Activated T-cell treated with anti-CD3 and anti-CD28 coated beads, Interleukin-2, amount 50 U/mL, for 24 hours (primary cell): ENCODE measurements at regions not wholly inside any gene's neighbourhood (a gene's known extent, or its start where the extent isn't known, plus 50 kb on each side); places are given as distances from the start of the nearest gene placed in this dataset.
"Not testable (repeated sequence)": the region's sequence is repeated elsewhere in the genome, so short reads cannot be mapped to it uniquely, and the experiment has no call there.

ENCODE experiments used
- DNase-seq: peaks from one replicate; pipeline ENCODE4 v3.0.0-alpha.2; 2020
- H3K27ac Mint-ChIP-seq: 2 replicates; pipeline ENCODE4 v1.8.0; 2020; ENCODE audit warnings: mild to moderate bottlenecking, mixed read lengths
- H3K27me3 Mint-ChIP-seq: 2 replicates; pipeline ENCODE4 v1.8.0; 2020; ENCODE audit warnings: mixed read lengths
- H3K36me3 Mint-ChIP-seq: 2 replicates; pipeline ENCODE4 v1.8.0; 2020; ENCODE audit warnings: low read depth, mixed read lengths
- H3K4me1 Mint-ChIP-seq: 2 replicates; pipeline ENCODE4 v1.8.0; 2020; ENCODE audit warnings: low read depth, mixed read lengths
- H3K4me3 Mint-ChIP-seq: 2 replicates; pipeline ENCODE4 v1.8.0; 2020; ENCODE audit warnings: mild to moderate bottlenecking, moderate library complexity, mixed read lengths
- H3K9me3 Mint-ChIP-seq: 2 replicates; pipeline ENCODE4 v1.8.0; 2020; ENCODE audit warnings: mixed read lengths

- H3K4me1 Mint-ChIP-seq: no peaks in the 10 kb centered on the region
- H3K27me3 Mint-ChIP-seq: peaks cover 31% of the 10 kb centered on the region
- H3K36me3 Mint-ChIP-seq: no peaks in the 10 kb centered on the region
- H3K9me3 Mint-ChIP-seq: no peaks in the 10 kb centered on the region
- no peak overlapping the region for H3K4me3 Mint-ChIP-seq
- H3K27ac Mint-ChIP-seq: no peak overlapping the region
- DNase-seq: no peak
These were observed 59.9 kb downstream of the MINAR1 start for GRCh38 chr15:79492065-79492464.

GRCh38 chr15:79494384-79494909 lies 62.3 kb downstream of the MINAR1 start:
- no peaks in the 10 kb centered on the region for H3K36me3 Mint-ChIP-seq
- H3K9me3 Mint-ChIP-seq: no peaks in the 10 kb centered on the region
- H3K4me1 Mint-ChIP-seq: no peaks in the 10 kb centered on the region
- H3K27ac Mint-ChIP-seq: no peak overlapping the region
- no peak for DNase-seq
- H3K27me3 Mint-ChIP-seq: peaks cover 33% of the 10 kb centered on the region
- no peak overlapping the region for H3K4me3 Mint-ChIP-seq

- no peak for DNase-seq
- no peaks in the 10 kb centered on the region for H3K36me3 Mint-ChIP-seq
- H3K27ac Mint-ChIP-seq: no peak overlapping the region
- no peaks in the 10 kb centered on the region for H3K4me1 Mint-ChIP-seq
- H3K9me3 Mint-ChIP-seq: no peaks in the 10 kb centered on the region
- H3K27me3 Mint-ChIP-seq: peaks cover 33% of the 10 kb centered on the region
- H3K4me3 Mint-ChIP-seq: no peak overlapping the region
These were observed 63.0 kb downstream of the MINAR1 start for GRCh38 chr15:79494963-79495755.

GRCh38 chr15:79495775-79496174 lies 63.6 kb downstream of the MINAR1 start:
- no peak overlapping the region for H3K4me3 Mint-ChIP-seq
- no peaks in the 10 kb centered on the region for H3K4me1 Mint-ChIP-seq
- no peaks in the 10 kb centered on the region for H3K9me3 Mint-ChIP-seq
- no peak for DNase-seq
- H3K27ac Mint-ChIP-seq: no peak overlapping the region
- H3K27me3 Mint-ChIP-seq: peaks cover 36% of the 10 kb centered on the region
- H3K36me3 Mint-ChIP-seq: no peaks in the 10 kb centered on the region

- Mint-ChIP-seq H3K27ac (no peak overlapping the region), H3K4me3 (no peak overlapping the region), H3K9me3 (no peaks in the 10 kb centered on the region), H3K4me1 (no peaks in the 10 kb centered on the region), H3K27me3 (peaks cover 34% of the 10 kb centered on the region), H3K36me3 (no peaks in the 10 kb centered on the region)
- no peak for DNase-seq
These were observed 64.7 kb downstream of the MINAR1 start for GRCh38 chr15:79496838-79497237.

GRCh38 chr15:79501086-79501485 lies 69.0 kb downstream of the MINAR1 start:
- H3K27ac Mint-ChIP-seq: no peak overlapping the region
- no peaks in the 10 kb centered on the region for H3K4me1 Mint-ChIP-seq
- H3K4me3 Mint-ChIP-seq: no peak overlapping the region
- no peaks in the 10 kb centered on the region for H3K36me3 Mint-ChIP-seq
- H3K27me3 Mint-ChIP-seq: peaks cover 13% of the 10 kb centered on the region
- H3K9me3 Mint-ChIP-seq: no peaks in the 10 kb centered on the region
- DNase-seq: no peak

GRCh38 chr15:79505956-79506355 lies 73.8 kb downstream of the MINAR1 start:
- Mint-ChIP-seq H3K27ac (no peak overlapping the region), H3K4me3 (no peak overlapping the region), H3K27me3 (peaks cover 5% of the 10 kb centered on the region), H3K4me1 (no peaks in the 10 kb centered on the region), H3K36me3 (no peaks in the 10 kb centered on the region), H3K9me3 (no peaks in the 10 kb centered on the region)
- no peak for DNase-seq

- H3K36me3 Mint-ChIP-seq, H3K4me3 Mint-ChIP-seq, DNase-seq, H3K27ac Mint-ChIP-seq, H3K9me3 Mint-ChIP-seq, H3K4me1 Mint-ChIP-seq: not testable (repeated sequence)
- peaks cover 14% of the 10 kb centered on the region for H3K27me3 Mint-ChIP-seq
These were observed 80.7 kb downstream of the MINAR1 start for GRCh38 chr15:79512844-79513243.

GRCh38 chr15:79513417-79513816 lies 81.3 kb downstream of the MINAR1 start:
- Mint-ChIP-seq H3K9me3 (no peaks in the 10 kb centered on the region), H3K27me3 (peaks cover 14% of the 10 kb centered on the region), H3K4me3 (no peak overlapping the region), H3K27ac (no peak overlapping the region), H3K4me1 (no peaks in the 10 kb centered on the region), H3K36me3 (no peaks in the 10 kb centered on the region)
- DNase-seq: no peak

- Mint-ChIP-seq H3K27ac (no peak overlapping the region), H3K27me3 (peaks cover 14% of the 10 kb centered on the region), H3K36me3 (no peaks in the 10 kb centered on the region), H3K4me1 (no peaks in the 10 kb centered on the region), H3K9me3 (no peaks in the 10 kb centered on the region), H3K4me3 (no peak overlapping the region)
- DNase-seq: no peak
These were observed 81.8 kb downstream of the MINAR1 start for GRCh38 chr15:79513940-79514339.

- H3K27me3 Mint-ChIP-seq: peaks cover 14% of the 10 kb centered on the region
- no peak overlapping the region for H3K4me3 Mint-ChIP-seq
- H3K9me3 Mint-ChIP-seq: no peaks in the 10 kb centered on the region
- no peaks in the 10 kb centered on the region for H3K36me3 Mint-ChIP-seq
- H3K27ac Mint-ChIP-seq: no peak overlapping the region
- DNase-seq: no peak
- no peaks in the 10 kb centered on the region for H3K4me1 Mint-ChIP-seq
These were observed 83.3 kb downstream of the MINAR1 start for GRCh38 chr15:79515300-79516027.

- H3K36me3 Mint-ChIP-seq: no peaks in the 10 kb centered on the region
- H3K27me3 Mint-ChIP-seq: peaks cover 14% of the 10 kb centered on the region
- H3K4me3 Mint-ChIP-seq: no peak overlapping the region
- DNase-seq: no peak
- H3K9me3 Mint-ChIP-seq: no peaks in the 10 kb centered on the region
- no peaks in the 10 kb centered on the region for H3K4me1 Mint-ChIP-seq
- H3K27ac Mint-ChIP-seq: no peak overlapping the region
These were observed 84.0 kb downstream of the MINAR1 start for GRCh38 chr15:79516155-79516554.

GRCh38 chr15:79516646-79517045 lies 84.5 kb downstream of the MINAR1 start:
- no peak for DNase-seq
- H3K27ac Mint-ChIP-seq: no peak overlapping the region
- no peaks in the 10 kb centered on the region for H3K36me3 Mint-ChIP-seq
- H3K4me1 Mint-ChIP-seq: no peaks in the 10 kb centered on the region
- H3K9me3 Mint-ChIP-seq: no peaks in the 10 kb centered on the region
- H3K27me3 Mint-ChIP-seq: peaks cover 14% of the 10 kb centered on the region
- H3K4me3 Mint-ChIP-seq: no peak overlapping the region

GRCh38 chr15:79519628-79520027 lies 87.5 kb downstream of the MINAR1 start:
- no peaks in the 10 kb centered on the region for H3K9me3 Mint-ChIP-seq
- H3K27me3 Mint-ChIP-seq: peaks cover 9% of the 10 kb centered on the region
- H3K4me3 Mint-ChIP-seq: no peak overlapping the region
- no peaks in the 10 kb centered on the region for H3K4me1 Mint-ChIP-seq
- no peak for DNase-seq
- H3K36me3 Mint-ChIP-seq: no peaks in the 10 kb centered on the region
- no peak overlapping the region for H3K27ac Mint-ChIP-seq

- H3K4me3 Mint-ChIP-seq: no peak overlapping the region
- H3K4me1 Mint-ChIP-seq: no peaks in the 10 kb centered on the region
- no peak overlapping the region for H3K27ac Mint-ChIP-seq
- no peaks in the 10 kb centered on the region for H3K9me3 Mint-ChIP-seq
- H3K36me3 Mint-ChIP-seq: no peaks in the 10 kb centered on the region
- H3K27me3 Mint-ChIP-seq: peaks cover 10% of the 10 kb centered on the region
- no peak for DNase-seq
These were observed 88.5 kb downstream of the MINAR1 start for GRCh38 chr15:79520654-79521053.
